ENCODE measurements at regions not wholly inside any gene's neighbourhood (a gene's known extent, or its start where the extent isn't known, plus 50 kb on each side); places are given as distances from the start of the nearest gene placed in this dataset.

DNA sequence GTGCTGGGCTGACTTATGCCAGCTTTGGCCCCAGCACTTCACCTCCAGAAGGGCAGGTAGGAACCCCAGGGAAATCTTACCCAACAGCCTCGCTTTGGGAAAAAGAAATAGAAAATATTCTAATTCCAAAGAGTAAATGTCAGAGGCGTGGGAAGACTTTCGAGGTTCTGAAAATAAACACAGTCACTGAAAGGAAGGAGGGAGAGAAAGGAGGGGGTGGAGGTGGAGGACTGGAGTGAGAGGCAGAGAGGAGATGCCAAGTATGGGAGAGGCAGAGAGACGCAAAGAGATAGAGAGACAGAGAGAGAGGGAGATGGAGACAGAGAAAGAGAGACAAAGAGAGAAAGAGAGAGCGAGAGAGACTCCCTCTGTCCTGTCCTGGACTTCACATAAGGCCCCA lies 395.0 kb downstream of the PTPRU start:
- Histone ChIP-seq H3K4me1 (ENCODE audit: control insufficient read depth in 1 of 2, insufficient read depth in 2 of 2, low read length in 2 of 2) (no peaks in the 10 kb centered on the region), H3K36me3 (ENCODE audit: control insufficient read depth in 1 of 2, insufficient read depth in 2 of 2, low read length in 2 of 2) (no peaks in the 10 kb centered on the region), H3K27ac (ENCODE audit: low read depth, low read length) (no peak overlapping the region)

DNA sequence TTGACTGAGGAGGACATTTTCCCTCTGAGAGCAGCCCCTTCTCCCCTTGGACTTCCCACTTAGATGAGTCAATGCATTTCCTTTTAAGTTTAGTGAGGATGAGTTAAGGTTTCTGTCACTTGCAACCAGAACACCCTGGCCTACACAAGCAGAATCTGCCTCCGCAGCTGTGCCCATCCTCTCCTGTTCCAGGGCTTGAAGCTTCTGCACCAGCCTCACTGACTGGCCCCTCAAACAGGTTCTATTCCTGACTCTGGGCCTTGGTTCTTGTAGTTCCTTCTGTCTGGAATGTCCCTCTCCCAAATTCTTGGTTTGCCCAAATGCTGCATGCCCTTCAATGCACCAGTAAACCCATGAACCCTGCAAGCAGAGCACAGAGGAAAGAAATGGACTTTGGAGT lies 394.4 kb downstream of the PTPRU start:
- H3K9ac ChIP-seq (ENCODE audit: low read depth in 1 of 2, low read length in 2 of 2): no peak overlapping the region
- H3K9me3 ChIP-seq (ENCODE audit: control insufficient read depth in 1 of 2, low read length in 2 of 2): no peaks in the 10 kb centered on the region
- H3K36me3 ChIP-seq (ENCODE audit: control insufficient read depth in 1 of 2, insufficient read depth in 2 of 2, low read length in 2 of 2): no peaks in the 10 kb centered on the region
- H3K4me1 ChIP-seq (ENCODE audit: control insufficient read depth in 1 of 2, insufficient read depth in 2 of 2, low read length in 2 of 2): no peaks in the 10 kb centered on the region
- no peak overlapping the region for H3K4me3 ChIP-seq (ENCODE audit: low read depth in 1 of 2, low read length in 2 of 2)
- H3K27ac ChIP-seq (ENCODE audit: low read depth, low read length): no peak overlapping the region
- H3K27me3 ChIP-seq (ENCODE audit: control insufficient read depth in 1 of 2, insufficient read depth in 2 of 2, low read length in 2 of 2): peaks cover 0 to under 1% of the 10 kb centered on the region in 2 donors

More for the DNA sequence above, 395.0 kb downstream of the PTPRU start:
- Histone ChIP-seq H3K4me3 (ENCODE audit: low read depth in 1 of 2, low read length in 2 of 2) (no peak overlapping the region), H3K27me3 (ENCODE audit: control insufficient read depth in 1 of 2, insufficient read depth in 2 of 2, low read length in 2 of 2) (no peaks in the 10 kb centered on the region), H3K9me3 (ENCODE audit: control insufficient read depth in 1 of 2, low read length in 2 of 2) (no peaks in the 10 kb centered on the region), H3K9ac (ENCODE audit: low read depth in 1 of 2, low read length in 2 of 2) (no peak overlapping the region)

DNA sequence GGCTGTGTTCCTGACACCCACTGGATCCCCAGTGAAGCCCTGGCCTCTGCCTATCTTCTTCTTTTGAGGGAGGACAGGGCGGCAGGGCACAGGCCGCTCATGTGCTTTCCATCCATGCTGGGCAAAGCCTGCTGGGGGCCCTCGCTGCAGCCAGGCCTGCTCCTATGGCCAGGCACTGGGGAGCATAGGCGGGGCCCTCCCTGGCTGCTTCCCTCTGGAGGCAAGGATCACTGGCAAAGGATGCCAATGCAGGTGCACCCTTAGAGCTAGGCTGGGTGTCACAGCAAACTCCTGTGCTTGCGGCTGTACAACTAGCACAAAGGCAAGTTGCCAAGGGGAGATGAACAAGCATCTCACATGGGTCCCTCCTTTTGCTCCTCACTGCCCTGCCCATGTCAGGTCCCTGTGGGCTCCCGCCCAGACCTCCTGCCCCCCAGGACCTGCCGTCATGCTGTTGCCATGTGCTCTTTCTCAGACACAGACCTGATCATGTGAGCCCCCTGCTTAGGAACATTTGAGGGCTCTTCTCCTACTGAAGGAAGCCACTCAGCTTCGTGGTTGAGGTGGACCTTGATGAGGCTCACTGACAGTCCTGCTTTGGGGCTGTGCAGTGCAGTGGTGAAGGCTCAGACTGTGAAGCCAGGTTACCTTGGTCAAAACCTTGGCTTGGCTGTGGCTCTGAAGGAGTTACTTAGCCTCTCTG lies 393.6 kb downstream of the PTPRU start:
- H3K9ac ChIP-seq (ENCODE audit: low read depth in 1 of 2, low read length in 2 of 2): no peak overlapping the region
- H3K4me3 ChIP-seq (ENCODE audit: low read depth in 1 of 2, low read length in 2 of 2): no peak overlapping the region
- peaks cover 0 to 3% of the 10 kb centered on the region in 2 donors for H3K27me3 ChIP-seq (ENCODE audit: control insufficient read depth in 1 of 2, insufficient read depth in 2 of 2, low read length in 2 of 2)
- H3K4me1 ChIP-seq (ENCODE audit: control insufficient read depth in 1 of 2, insufficient read depth in 2 of 2, low read length in 2 of 2): no peaks in the 10 kb centered on the region
- H3K9me3 ChIP-seq (ENCODE audit: control insufficient read depth in 1 of 2, low read length in 2 of 2): no peaks in the 10 kb centered on the region
- no peak overlapping the region for H3K27ac ChIP-seq (ENCODE audit: low read depth, low read length)
- H3K36me3 ChIP-seq (ENCODE audit: control insufficient read depth in 1 of 2, insufficient read depth in 2 of 2, low read length in 2 of 2): no peaks in the 10 kb centered on the region

DNA sequence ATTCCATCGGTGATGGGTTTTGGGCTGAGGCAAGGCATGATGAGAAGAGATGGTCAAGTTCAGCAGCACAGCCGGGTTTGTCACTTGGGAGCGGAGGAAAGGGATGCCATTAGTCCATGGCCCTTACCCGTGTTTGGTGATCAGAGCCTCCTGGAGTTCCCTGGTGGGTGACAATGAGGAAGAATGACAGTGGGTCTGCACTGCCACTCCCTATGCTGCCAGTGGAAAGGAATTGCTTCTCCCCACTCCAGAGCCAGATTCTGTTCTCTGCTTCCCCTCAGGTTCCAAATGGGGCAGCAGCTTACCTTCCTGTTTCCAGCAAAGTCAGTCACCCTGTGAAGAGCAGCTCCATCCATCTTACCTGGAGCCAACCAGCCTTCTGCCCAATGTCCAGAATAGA lies 393.1 kb downstream of the PTPRU start:
- Histone ChIP-seq H3K9ac (ENCODE audit: low read depth in 1 of 2, low read length in 2 of 2) (no peak overlapping the region), H3K9me3 (ENCODE audit: control insufficient read depth in 1 of 2, low read length in 2 of 2) (no peaks in the 10 kb centered on the region), H3K27ac (ENCODE audit: low read depth, low read length) (no peak overlapping the region), H3K27me3 (ENCODE audit: control insufficient read depth in 1 of 2, insufficient read depth in 2 of 2, low read length in 2 of 2) (peaks cover 0 to 3% of the 10 kb centered on the region in 2 donors), H3K4me1 (ENCODE audit: control insufficient read depth in 1 of 2, insufficient read depth in 2 of 2, low read length in 2 of 2) (no peaks in the 10 kb centered on the region), H3K36me3 (ENCODE audit: control insufficient read depth in 1 of 2, insufficient read depth in 2 of 2, low read length in 2 of 2) (no peaks in the 10 kb centered on the region), H3K4me3 (ENCODE audit: low read depth in 1 of 2, low read length in 2 of 2) (no peak overlapping the region)

DNA sequence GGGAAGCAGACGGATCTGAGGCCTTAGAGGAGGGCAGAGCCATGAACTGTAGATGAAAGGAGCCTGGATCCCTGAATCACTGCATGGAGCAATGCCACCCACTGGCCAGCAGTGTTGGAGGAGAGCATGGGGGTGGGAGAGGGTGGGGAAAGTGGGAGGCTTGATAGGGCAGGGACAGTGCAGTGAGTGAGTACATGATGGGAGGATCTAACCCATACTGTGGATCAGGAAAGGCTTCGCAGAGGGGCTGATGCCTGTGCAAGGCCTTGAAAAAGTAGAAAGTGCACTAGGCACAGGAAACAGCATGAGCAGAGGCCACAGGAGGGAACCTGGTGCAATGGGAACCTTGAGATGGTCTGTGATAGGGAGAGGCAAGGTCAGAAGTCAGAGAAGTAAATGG lies 391.9 kb downstream of the PTPRU start:
- Histone ChIP-seq H3K27me3 (ENCODE audit: control insufficient read depth in 1 of 2, insufficient read depth in 2 of 2, low read length in 2 of 2) (peaks cover 0 to 3% of the 10 kb centered on the region in 2 donors), H3K9ac (ENCODE audit: low read depth in 1 of 2, low read length in 2 of 2) (no peak overlapping the region), H3K4me3 (ENCODE audit: low read depth in 1 of 2, low read length in 2 of 2) (no peak overlapping the region), H3K4me1 (ENCODE audit: control insufficient read depth in 1 of 2, insufficient read depth in 2 of 2, low read length in 2 of 2) (no peaks in the 10 kb centered on the region), H3K36me3 (ENCODE audit: control insufficient read depth in 1 of 2, insufficient read depth in 2 of 2, low read length in 2 of 2) (no peaks in the 10 kb centered on the region), H3K27ac (ENCODE audit: low read depth, low read length) (no peak overlapping the region), H3K9me3 (ENCODE audit: control insufficient read depth in 1 of 2, low read length in 2 of 2) (no peaks in the 10 kb centered on the region)

DNA sequence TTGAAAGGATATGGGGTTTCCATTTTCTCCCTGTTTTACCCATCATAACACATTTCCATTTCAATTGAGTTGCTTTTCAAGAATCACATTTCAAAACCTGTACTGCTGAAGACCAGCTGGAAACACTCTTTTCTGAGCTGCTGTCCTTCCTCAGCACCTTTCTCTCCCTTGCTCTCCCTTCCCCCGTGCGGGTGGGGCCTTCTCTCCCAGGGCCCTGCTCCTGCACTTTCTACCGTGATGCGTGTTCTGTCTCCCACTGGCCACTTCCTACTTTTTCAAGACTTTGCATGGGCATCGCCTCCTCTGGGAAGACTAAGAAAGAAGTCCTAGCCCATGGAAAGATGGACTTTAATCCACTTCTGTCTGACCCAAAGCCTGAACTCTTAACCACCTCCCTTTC lies 390.4 kb downstream of the PTPRU start:
- H3K27me3 ChIP-seq (ENCODE audit: control insufficient read depth in 1 of 2, insufficient read depth in 2 of 2, low read length in 2 of 2): peaks cover 3 to 8% of the 10 kb centered on the region in 2 donors
- no peak overlapping the region for H3K9ac ChIP-seq (ENCODE audit: low read depth in 1 of 2, low read length in 2 of 2)
- no peaks in the 10 kb centered on the region for H3K9me3 ChIP-seq (ENCODE audit: control insufficient read depth in 1 of 2, low read length in 2 of 2)
- H3K4me1 ChIP-seq (ENCODE audit: control insufficient read depth in 1 of 2, insufficient read depth in 2 of 2, low read length in 2 of 2): no peaks in the 10 kb centered on the region
- no peak overlapping the region for H3K4me3 ChIP-seq (ENCODE audit: low read depth in 1 of 2, low read length in 2 of 2)
- H3K36me3 ChIP-seq (ENCODE audit: control insufficient read depth in 1 of 2, insufficient read depth in 2 of 2, low read length in 2 of 2): no peaks in the 10 kb centered on the region
- no peak overlapping the region for H3K27ac ChIP-seq (ENCODE audit: low read depth, low read length)

DNA sequence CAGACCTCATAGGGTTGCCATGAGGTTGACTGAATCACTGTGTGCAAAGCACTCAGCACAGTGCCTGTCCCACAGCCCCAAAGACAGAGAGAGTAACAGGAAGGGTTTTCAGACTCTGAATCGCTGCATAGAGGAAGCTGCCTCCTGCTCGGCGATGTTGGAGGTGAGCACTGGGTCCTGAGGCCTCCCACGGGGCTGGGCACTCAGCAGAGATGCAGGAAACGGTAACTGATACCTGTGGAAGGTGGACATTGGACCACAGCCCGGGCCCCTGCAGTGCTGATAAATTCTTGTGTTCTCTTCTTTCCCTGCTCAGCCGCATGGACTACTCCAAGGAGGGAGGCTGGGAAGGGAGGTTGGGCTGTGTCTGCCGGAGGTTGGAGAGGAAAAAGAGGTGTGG lies 389.7 kb downstream of the PTPRU start:
- Histone ChIP-seq H3K36me3 (ENCODE audit: control insufficient read depth in 1 of 2, insufficient read depth in 2 of 2, low read length in 2 of 2) (no peaks in the 10 kb centered on the region), H3K27ac (ENCODE audit: low read depth, low read length) (no peak overlapping the region), H3K4me3 (ENCODE audit: low read depth in 1 of 2, low read length in 2 of 2) (no peak overlapping the region), H3K9ac (ENCODE audit: low read depth in 1 of 2, low read length in 2 of 2) (no peak overlapping the region), H3K27me3 (ENCODE audit: control insufficient read depth in 1 of 2, insufficient read depth in 2 of 2, low read length in 2 of 2) (peaks cover 3 to 8% of the 10 kb centered on the region in 2 donors), H3K9me3 (ENCODE audit: control insufficient read depth in 1 of 2, low read length in 2 of 2) (no peaks in the 10 kb centered on the region), H3K4me1 (ENCODE audit: control insufficient read depth in 1 of 2, insufficient read depth in 2 of 2, low read length in 2 of 2) (no peaks in the 10 kb centered on the region)

DNA sequence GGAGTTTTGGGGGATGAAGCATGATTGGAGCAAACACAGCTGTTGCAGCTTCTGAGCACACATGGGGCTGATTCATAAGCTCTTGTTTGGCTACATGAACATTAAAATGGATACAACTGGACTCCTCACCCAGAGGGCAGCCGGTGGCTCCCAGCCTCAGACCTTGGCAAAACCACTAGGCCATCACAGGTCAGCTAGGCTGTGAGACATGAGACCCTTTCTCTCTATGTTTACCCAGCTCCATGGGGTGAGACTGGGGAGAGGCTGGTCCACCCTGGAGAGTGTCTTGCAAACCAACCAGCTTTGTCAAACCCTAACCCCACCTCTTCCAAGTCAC lies 388.7 kb downstream of the PTPRU start:
- no peak overlapping the region for H3K4me3 ChIP-seq (ENCODE audit: low read depth in 1 of 2, low read length in 2 of 2)
- no peaks in the 10 kb centered on the region for H3K36me3 ChIP-seq (ENCODE audit: control insufficient read depth in 1 of 2, insufficient read depth in 2 of 2, low read length in 2 of 2)
- H3K9ac ChIP-seq (ENCODE audit: low read depth in 1 of 2, low read length in 2 of 2): no peak overlapping the region
- peaks cover 3 to 8% of the 10 kb centered on the region in 2 donors for H3K27me3 ChIP-seq (ENCODE audit: control insufficient read depth in 1 of 2, insufficient read depth in 2 of 2, low read length in 2 of 2)
- H3K9me3 ChIP-seq (ENCODE audit: control insufficient read depth in 1 of 2, low read length in 2 of 2): no peaks in the 10 kb centered on the region
- H3K27ac ChIP-seq (ENCODE audit: low read depth, low read length): no peak overlapping the region
- H3K4me1 ChIP-seq (ENCODE audit: control insufficient read depth in 1 of 2, insufficient read depth in 2 of 2, low read length in 2 of 2): no peaks in the 10 kb centered on the region

DNA sequence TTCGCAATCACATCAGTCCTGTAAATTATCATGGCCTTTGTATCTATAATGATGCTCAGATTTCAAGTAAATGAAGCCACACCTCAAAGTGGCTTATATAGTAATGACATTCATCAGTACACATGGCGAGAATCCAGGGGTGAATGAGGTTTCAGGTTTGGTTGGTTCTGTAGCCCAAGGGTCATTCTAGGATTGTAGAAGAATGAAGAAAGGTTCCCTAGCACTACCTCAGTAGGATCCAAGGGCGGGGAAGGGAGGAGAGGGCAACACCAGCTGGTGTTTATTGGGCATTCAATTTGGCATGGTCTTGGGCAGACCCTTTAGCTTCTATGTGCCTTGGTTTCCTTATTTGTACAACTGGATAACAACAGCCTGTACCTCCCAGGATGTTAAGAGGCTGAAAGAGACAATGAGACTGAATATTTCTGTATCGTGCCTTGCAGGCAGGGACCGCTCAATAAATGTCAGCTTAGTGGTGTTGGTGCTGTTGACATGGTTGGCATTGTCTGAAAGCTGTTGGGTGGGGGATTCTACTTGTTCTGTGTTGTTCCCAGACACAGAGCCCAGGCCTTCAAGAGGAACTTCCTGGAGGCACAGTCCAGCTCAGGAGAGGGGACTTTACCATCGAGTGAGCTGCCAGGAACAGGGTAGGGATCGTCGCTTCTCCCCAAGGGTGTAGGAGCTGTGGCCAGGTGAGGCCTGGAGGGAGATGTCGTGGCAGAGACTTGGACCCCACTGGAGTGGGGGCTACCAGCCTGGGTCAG lies 388.2 kb downstream of the PTPRU start:
- Histone ChIP-seq H3K9ac (ENCODE audit: low read depth in 1 of 2, low read length in 2 of 2) (no peak overlapping the region), H3K4me1 (ENCODE audit: control insufficient read depth in 1 of 2, insufficient read depth in 2 of 2, low read length in 2 of 2) (no peaks in the 10 kb centered on the region), H3K9me3 (ENCODE audit: control insufficient read depth in 1 of 2, low read length in 2 of 2) (no peaks in the 10 kb centered on the region), H3K4me3 (ENCODE audit: low read depth in 1 of 2, low read length in 2 of 2) (no peak overlapping the region), H3K27ac (ENCODE audit: low read depth, low read length) (no peak overlapping the region), H3K36me3 (ENCODE audit: control insufficient read depth in 1 of 2, insufficient read depth in 2 of 2, low read length in 2 of 2) (no peaks in the 10 kb centered on the region), H3K27me3 (ENCODE audit: control insufficient read depth in 1 of 2, insufficient read depth in 2 of 2, low read length in 2 of 2) (peaks cover 3 to 8% of the 10 kb centered on the region in 2 donors)

DNA sequence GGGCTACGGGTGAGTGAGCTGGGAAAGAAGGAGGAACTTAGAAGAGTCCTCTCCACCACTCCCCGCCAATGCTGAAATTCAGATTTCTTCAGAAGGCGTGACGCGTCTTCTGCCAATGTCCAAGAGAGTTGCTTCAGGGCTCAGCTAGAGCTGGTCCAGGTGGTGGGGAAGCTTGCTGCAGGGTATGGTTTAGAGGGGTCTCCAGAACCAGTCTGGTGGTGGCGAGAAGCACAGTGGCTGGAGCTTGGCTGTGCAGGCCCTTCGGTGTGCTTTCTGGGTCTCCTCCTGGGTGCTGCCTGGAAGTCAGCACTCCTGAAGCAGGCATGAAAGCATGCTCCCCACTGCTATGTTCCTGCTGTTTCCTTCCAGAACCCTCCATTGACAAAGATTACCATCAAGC lies 387.2 kb downstream of the PTPRU start:
- Histone ChIP-seq H3K9ac (ENCODE audit: low read depth in 1 of 2, low read length in 2 of 2) (no peak overlapping the region), H3K9me3 (ENCODE audit: control insufficient read depth in 1 of 2, low read length in 2 of 2) (no peaks in the 10 kb centered on the region), H3K4me3 (ENCODE audit: low read depth in 1 of 2, low read length in 2 of 2) (no peak overlapping the region), H3K36me3 (ENCODE audit: control insufficient read depth in 1 of 2, insufficient read depth in 2 of 2, low read length in 2 of 2) (no peaks in the 10 kb centered on the region), H3K4me1 (ENCODE audit: control insufficient read depth in 1 of 2, insufficient read depth in 2 of 2, low read length in 2 of 2) (no peaks in the 10 kb centered on the region), H3K27me3 (ENCODE audit: control insufficient read depth in 1 of 2, insufficient read depth in 2 of 2, low read length in 2 of 2) (peaks cover 3 to 8% of the 10 kb centered on the region in 2 donors), H3K27ac (ENCODE audit: low read depth, low read length) (no peak overlapping the region)

Measured in duodenal mucosa (tissue), 2 donors.